ENCODE measurements at regions not wholly inside any gene's neighbourhood (a gene's known extent, or its start where the extent isn't known, plus 50 kb on each side); places are given as distances from the start of the nearest gene placed in this dataset.

GRCh38 chr12:103073630-103074029 lies 116.2 kb downstream of the ASCL1 start:
- TF ChIP-seq POLR2A (IDR thresholded peaks at IDR 0.05): no peak
- no peak for TF ChIP-seq CTCF (IDR thresholded peaks at IDR 0.05 in 8 of 11, conservative IDR thresholded peaks at IDR 0.05 in 3 of 11)
